Peyer's patch (tissue), 4 donors: ENCODE measurements at regions not wholly inside any gene's neighbourhood (a gene's known extent, or its start where the extent isn't known, plus 50 kb on each side); places are given as distances from the start of the nearest gene placed in this dataset.
A peak's percentile ranks its signal among the peaks of the same experiment; 100 is the strongest.

ENCODE experiments used
- DNase-seq, 3 donors: peaks; one replicate each; pipeline ENCODE4 v3.0.0-alpha.2; 2017 to 2019
- H3K27ac ChIP-seq, 4 donors: fragments of 200-600 bp; sonication (generic); one replicate each; pipeline ENCODE4 v1.5.1; 2016 to 2019
- H3K27me3 ChIP-seq, 2 donors: fragments of 200-600 bp; sonication (generic); one replicate each; pipeline ENCODE4 v1.5.1; 2019
- H3K36me3 ChIP-seq, 3 donors: fragments of 200-600 bp; sonication (generic); one replicate each; pipeline ENCODE4 v1.5.1; 2016 to 2019
- H3K4me1 ChIP-seq, 4 donors: fragments of 200-600 bp; sonication (generic); one replicate each; pipeline ENCODE4 v1.5.1; 2016 to 2019
- H3K4me3 ChIP-seq, 4 donors: fragments of 200-600 bp; sonication (generic); 1 replicate in 3 of 4; 2 replicates in 1 of 4; pipeline ENCODE4 v1.5.1; 2016 to 2019; ENCODE audit warnings: mild to moderate bottlenecking in 1 of 4
- H3K9me3 ChIP-seq, 4 donors: fragments of 200-600 bp; sonication (generic); one replicate each; pipeline ENCODE4 v1.5.1; 2016 to 2019; ENCODE audit warnings: mild to moderate bottlenecking in 1 of 4
- CTCF ChIP-seq, 6 experiments: fragments of 450-650 bp in 4 of 6; fragments of 200-600 bp in 2 of 6; sonication (generic) in 1 of 6; IDR thresholded peaks; one replicate each; pipeline ENCODE4 v1.5.1; 2017 to 2019; ENCODE audit warnings: antibody characterized with exemption in 6 of 6, mild to moderate bottlenecking in 3 of 6, moderate library complexity in 1 of 6
- POLR2A ChIP-seq, 2 donors: fragments of 450-650 bp; IDR thresholded peaks; one replicate each; pipeline ENCODE4 v1.5.1; 2017; ENCODE audit warnings: antibody characterized with exemption in 2 of 2, mild to moderate bottlenecking in 2 of 2, moderate library complexity in 2 of 2

GRCh38 chr6:156634951-156635371 is 142.2 kb upstream of the ARID1B start:
- Histone ChIP-seq H3K4me1 (peaks cover 0 to 21% (median 7%) of the 10 kb centered on the region in 4 donors), H3K4me3 (peak overlapping the region in 3 of 4 donors; percentile 4 to 41 (median 39)), H3K27ac (peak overlapping the region in 3 of 4 donors; percentile 15 to 62 (median 60)), H3K36me3 (no peaks in the 10 kb centered on the region), H3K27me3 (no peaks in the 10 kb centered on the region), H3K9me3 (no peaks in the 10 kb centered on the region)
- no peak for TF ChIP-seq POLR2A (IDR thresholded peaks at IDR 0.05)
- TF ChIP-seq CTCF (IDR thresholded peaks at IDR 0.05) = no peak
- no peak for DNase-seq

- Histone ChIP-seq H3K4me3 (no peak overlapping the region), H3K27ac (peak overlapping the region in 2 of 4 donors; percentile 12 to 60), H3K9me3 (no peaks in the 10 kb centered on the region), H3K36me3 (no peaks in the 10 kb centered on the region), H3K4me1 (peaks cover 0 to 21% (median 7%) of the 10 kb centered on the region in 4 donors), H3K27me3 (no peaks in the 10 kb centered on the region)
- TF ChIP-seq POLR2A (IDR thresholded peaks at IDR 0.05) (no peak), CTCF (IDR thresholded peaks at IDR 0.05) (no peak)
- no peak for DNase-seq
These were observed 143.1 kb upstream of the ARID1B start for GRCh38 chr6:156634048-156634447.

GRCh38 chr6:156633291-156633690 is 143.9 kb upstream of the ARID1B start:
- Histone ChIP-seq H3K4me3 (no peak overlapping the region), H3K27me3 (no peaks in the 10 kb centered on the region), H3K36me3 (no peaks in the 10 kb centered on the region), H3K9me3 (no peaks in the 10 kb centered on the region), H3K27ac (peak overlapping the region in 1 of 4 donors; percentile 17), H3K4me1 (peaks cover 0 to 21% (median 7%) of the 10 kb centered on the region in 4 donors)
- DNase-seq = no peak
- no peak for TF ChIP-seq CTCF (IDR thresholded peaks at IDR 0.05)
- no peak for TF ChIP-seq POLR2A (IDR thresholded peaks at IDR 0.05)

- no peak for DNase-seq
- Histone ChIP-seq H3K36me3 (no peaks in the 10 kb centered on the region), H3K27ac (no peak overlapping the region), H3K4me1 (peaks cover 0 to 17% (median 2%) of the 10 kb centered on the region in 4 donors), H3K4me3 (no peak overlapping the region), H3K27me3 (no peaks in the 10 kb centered on the region), H3K9me3 (no peaks in the 10 kb centered on the region)
- TF ChIP-seq POLR2A (IDR thresholded peaks at IDR 0.05) (no peak), CTCF (IDR thresholded peaks at IDR 0.05) (no peak)
These were observed 146.4 kb upstream of the ARID1B start for GRCh38 chr6:156630613-156631302.

GRCh38 chr6:156628805-156629204 is 148.4 kb upstream of the ARID1B start:
- Histone ChIP-seq H3K27me3 (no peaks in the 10 kb centered on the region), H3K27ac (no peak overlapping the region), H3K4me3 (no peak overlapping the region), H3K4me1 (peaks cover 0 to under 1% (median 0%) of the 10 kb centered on the region in 4 donors), H3K36me3 (no peaks in the 10 kb centered on the region), H3K9me3 (no peaks in the 10 kb centered on the region)
- no peak for DNase-seq
- TF ChIP-seq POLR2A (IDR thresholded peaks at IDR 0.05) = no peak
- TF ChIP-seq CTCF (IDR thresholded peaks at IDR 0.05) = no peak
